GM21737 (cell line): ENCODE measurements at regions not wholly inside any gene's neighbourhood (a gene's known extent, or its start where the extent isn't known, plus 50 kb on each side); places are given as distances from the start of the nearest gene placed in this dataset.
"Not testable (repeated sequence)": the region's sequence is repeated elsewhere in the genome, so short reads cannot be mapped to it uniquely, and the experiment has no call there.

Experiments used
- ATAC-seq: cut with Tn5 transposase; IDR thresholded peaks from one replicate; pipeline ENCODE4 v1.9.1; 2021; ENCODE audit warnings: mild to moderate bottlenecking, moderate library complexity; ENCODE audit not compliant: unreplicated experiment

DNA sequence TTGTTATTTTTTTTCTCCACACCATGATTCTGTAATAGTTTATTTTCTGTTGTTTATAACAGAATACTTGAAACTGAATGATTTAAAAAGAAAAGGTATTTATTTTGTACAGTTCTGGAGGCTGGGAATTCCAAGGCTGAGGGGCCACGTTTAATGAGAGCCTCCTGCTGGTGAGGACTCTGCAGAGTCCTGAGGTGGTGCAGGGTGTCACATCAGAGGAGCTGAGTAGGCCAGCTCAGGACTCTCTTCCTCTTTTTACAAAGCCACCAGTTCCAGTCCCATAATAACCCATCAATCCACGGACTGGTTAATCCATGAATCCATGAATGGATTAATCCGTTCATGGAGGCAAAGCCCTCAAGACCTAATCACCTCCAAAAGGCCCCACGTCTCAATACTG is 71.6 kb downstream of the TFAP2A start:
- ATAC-seq: no peak

DNA sequence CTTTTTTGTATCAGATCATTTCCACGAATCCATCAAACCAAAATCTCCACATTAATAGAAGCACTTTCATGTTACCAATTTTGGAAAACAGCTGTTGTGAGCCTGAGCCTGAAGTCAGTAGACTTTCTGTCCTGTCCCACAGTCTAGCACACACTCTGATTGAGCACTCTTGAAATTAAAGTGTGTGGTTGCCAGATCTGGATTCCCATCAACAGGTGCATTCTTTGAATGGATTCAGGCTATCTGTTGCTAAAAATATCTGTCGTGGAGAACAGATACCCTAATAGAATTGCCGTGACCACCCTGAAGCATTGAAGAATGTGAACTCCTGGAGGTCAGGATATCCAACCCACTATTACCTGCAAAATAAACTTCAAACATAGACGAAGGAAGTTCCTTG is 73.3 kb downstream of the TFAP2A start:
- no peak for ATAC-seq

DNA sequence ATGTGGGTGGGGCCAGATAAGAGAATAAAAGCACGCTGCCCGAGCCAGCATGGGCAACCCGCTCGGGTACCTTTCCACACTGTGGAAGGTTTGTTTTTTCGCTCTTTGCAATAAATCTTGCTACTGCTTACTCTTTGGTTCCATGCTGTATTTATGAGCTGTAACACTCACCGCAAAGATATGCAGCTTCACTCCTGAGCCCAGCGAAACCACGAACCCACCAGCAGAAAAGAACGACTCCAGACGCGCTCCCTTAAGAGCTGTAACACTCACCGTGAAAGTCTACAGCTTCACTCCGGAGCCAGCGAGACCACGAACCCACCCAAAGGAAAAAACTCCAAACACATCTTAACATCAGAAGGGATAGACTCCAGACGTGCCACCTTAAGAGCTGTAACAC is 76.7 kb downstream of the TFAP2A start:
- ATAC-seq: no peak

DNA sequence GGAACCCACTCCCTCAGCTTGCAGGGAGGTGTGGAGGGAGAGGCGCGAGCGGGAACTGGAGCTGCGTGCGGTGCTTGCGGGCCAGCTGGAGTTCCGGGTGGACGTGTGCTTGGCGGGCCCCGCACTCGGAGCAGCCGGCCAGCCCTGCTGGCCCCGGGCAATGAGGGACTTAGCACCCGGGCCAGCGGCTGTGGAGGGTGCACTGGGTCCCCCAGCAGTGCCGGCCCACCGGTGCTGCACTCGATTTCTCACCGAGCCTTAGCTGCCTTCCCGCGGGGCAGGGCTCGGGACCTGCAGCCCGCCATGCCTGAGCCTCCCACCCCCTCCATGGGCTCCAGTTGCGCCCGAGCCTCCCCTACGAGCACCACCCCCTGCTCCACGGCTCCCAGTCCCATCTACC is 77.5 kb downstream of the TFAP2A start:
- not testable (repeated sequence) for ATAC-seq

DNA sequence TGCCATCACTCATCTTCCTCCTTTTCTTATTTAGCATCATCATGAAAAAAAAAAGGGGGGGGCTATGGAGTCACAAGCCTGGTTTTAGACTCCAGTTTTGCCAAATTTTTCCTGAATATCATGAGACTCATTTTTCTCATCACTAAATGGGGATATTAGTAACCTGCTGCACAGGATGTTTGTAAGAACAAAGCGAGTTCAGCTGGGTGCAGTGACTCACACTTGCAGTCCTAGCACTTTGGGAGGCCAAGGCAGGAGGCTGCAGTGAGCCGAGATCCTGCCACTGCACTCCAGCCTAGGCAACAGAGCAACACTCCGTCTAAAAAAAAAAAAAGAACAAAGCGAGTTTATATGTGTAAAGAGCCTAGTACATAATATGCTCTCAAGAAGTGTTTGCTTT is 82.8 kb downstream of the TFAP2A start:
- no peak for ATAC-seq

DNA sequence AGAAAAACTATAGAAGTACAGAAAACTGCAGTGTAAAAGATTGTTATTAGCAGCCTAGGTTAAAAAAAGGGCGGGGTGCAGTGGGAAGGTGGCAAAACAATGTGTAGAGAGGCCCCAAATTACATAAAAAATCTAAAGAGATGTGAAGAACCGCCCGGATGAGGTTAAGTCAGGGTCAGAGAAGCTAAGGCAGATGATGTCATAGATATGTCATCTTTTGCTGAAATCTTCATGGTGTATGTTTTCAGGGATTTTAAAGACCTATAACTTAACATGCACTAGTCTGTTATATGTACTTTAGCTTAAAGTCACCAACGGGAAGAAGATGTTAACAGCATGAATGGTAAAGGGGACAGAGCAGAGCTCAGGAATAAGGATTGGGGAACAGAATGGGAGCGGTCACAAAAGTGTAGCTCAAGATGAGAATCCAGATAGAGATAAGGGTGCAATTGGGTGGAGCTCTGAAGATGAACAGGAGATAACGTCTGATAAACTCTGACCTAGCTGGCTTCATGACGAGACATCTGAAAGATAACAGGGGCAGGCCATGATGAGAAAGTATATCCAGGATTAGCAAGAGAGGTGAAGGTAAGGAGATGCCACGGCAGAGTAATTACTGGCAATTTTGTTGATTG is 83.4 kb downstream of the TFAP2A start:
- ATAC-seq: no peak

DNA sequence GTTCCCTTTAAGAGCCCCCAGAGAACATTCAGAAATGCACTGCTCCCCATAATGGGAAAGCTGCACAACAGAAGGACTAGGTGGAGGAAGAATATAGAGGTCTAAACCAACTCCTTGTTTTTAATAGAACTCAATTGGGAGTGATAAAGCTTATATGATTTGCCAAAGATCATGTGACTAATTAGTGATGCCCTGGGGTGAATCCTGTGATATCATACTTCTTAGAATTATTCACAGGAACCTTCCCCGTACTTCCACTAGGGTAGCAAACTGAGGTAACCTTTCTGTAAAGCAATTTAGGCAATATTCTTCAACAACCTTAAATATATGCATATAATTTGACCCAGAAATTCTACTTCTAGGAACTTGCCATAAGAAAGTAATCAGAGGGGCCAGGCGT is 84.4 kb downstream of the TFAP2A start:
- no peak for ATAC-seq

DNA sequence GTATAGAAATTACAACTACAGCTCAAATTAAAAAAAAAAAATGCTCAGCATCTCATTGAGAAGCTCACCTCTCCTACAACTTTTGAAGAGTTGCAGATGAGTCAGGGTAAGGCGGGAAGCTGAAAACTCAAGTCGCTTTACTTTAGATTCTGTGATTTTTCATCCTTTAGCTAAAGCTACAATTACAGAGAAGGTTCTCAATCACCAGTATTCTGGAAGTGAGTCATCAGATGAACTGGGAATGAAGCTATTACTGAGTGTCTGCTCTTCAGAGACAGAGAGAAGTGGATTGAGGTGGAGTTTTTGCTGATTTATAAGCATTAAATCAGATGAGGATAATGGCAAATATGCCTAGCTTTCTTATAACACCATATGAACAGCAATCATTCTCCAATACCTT is 91.9 kb downstream of the TFAP2A start:
- ATAC-seq: no peak

DNA sequence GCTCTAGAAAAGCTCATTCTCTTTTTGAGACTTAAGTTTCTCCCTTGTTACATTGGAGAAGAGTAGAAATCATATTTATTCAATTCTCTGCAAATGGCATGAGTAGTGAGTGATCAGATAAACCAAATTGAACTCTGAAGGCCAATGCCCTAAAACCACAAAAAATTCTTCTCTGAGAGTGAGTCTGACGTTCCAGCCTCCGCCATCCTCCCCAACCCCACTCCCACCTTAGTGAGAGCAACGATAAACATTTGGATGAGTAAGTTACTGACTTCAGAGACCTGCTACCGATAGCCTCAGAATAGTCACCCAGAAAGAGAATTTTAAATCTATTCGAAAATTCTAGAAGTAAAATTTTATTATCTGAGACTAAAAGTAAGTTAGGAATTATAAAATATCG is 94.6 kb downstream of the TFAP2A start:
- ATAC-seq: no peak

DNA sequence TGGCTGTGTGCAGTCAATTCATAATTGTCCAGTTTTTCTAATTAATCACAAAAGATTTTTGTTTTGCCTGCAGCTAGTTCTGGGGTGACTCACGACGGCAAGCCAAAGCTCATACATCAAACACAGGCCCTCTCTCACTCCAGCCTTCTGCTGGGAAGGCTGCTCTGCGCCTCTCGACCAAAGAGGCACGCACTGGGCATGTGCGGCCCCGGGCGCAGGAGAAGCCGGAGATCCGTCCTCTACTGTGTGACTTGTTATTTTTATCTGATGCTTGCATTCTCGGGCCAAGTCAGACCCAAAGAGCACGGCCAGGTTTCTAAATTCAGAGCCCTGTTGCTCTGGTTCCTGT is 98.5 kb downstream of the TFAP2A start:
- no peak for ATAC-seq

DNA sequence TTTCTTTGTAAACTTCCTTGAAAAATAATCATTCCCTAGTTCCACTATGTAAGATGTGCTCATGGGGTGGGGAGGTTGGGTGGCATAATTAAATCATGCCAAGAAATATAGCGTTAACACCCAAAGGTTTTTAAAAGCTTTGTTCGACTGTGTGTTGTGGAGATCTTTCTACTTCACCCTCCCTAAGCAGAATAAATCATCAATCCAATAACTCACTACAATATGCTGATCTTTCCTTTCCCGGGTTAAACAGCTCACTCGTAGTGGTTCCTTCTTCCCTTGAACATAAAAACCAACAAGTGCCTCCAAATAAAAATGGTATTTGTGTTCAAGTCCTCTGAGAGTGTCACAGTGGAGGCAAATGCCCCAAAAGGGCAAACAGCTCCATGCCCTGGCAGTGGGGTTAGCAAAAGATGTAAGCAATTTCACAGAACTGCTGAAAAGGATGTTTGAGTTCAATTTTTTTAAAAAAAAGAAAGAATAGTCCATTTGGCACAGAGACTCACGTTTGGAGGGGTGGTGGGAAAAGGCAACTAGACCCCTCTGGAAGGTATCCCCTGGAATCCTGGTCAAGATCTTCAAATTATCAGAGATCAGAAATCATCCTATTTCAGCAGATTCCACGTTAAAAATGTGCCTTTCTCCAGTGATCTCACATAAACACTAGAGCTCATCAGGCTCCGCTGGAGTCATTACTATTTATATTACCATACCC is 99.1 kb downstream of the TFAP2A start:
- no peak for ATAC-seq

DNA sequence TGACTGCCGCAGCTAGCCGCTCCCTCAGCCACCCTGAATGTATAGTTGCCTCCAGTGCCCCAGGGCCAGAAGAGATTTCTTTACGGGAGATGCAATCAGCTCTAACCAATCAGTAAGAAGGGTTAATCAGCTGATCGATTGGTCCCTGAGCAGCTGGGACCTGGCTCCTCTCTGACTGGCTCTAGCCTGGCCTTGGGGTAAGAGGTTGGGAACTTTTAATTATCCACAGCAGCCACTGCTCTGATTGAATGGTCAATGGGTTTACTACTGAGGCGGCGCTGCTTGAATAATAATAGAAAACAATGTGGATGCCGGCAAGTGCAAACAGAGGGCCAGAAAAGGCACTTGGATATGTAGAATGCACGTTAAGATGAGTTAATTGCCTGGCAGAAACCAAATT is 99.8 kb downstream of the TFAP2A start:
- no peak for ATAC-seq

DNA sequence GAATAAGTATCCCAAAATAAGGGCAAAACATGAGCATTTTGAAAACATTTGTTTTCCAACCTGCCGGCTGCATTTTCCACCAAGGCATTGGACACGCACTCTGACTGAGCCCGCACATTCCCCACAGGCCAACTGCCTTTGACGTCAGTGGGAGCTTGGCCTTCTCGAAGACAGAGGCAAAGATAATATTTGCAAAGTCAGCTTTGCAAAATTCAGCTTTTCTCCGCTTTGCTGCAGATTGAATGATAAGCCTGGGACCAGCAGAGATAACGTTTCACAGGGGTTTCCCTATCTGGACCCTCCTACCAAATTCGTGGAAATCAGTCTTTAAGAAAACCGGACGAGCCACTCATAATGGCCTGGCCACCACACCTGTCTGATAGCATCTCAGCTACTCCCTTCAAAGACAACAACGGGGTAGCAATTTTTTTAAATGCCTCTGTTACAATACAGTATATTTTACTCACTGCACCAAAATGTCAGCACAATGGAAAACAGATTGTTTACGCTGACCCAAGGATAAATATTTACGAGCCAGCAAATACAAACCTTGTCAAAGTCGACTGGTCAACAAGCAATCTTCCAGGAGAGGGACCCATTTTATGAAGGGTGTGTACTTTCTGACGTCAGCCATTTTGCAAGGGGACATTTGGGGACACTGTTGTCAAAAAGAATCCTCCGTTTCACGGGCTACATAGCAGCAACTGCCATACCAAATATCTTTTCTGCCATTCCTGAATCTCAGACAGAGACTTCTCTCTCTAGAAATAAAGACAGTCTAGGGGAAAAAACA is 100.5 kb downstream of the TFAP2A start:
- no peak for ATAC-seq

DNA sequence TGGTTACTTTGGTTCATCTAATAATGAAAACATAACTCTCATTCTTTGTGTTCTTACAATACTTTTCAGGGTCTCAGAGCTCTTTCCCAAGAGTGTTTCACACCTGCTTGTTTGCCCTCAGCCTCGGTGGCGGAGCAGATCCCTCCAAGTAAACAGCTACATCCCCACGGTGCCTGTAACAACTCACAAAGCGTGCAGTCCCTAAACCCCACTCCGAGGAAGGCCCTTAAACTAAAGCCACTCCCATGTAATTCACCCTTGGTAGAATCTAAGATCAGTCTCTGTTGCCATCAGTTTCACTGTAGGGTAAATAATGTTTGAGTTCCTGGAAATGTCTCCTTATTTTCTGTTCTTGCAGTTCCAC is 101.1 kb downstream of the TFAP2A start:
- no peak for ATAC-seq

DNA sequence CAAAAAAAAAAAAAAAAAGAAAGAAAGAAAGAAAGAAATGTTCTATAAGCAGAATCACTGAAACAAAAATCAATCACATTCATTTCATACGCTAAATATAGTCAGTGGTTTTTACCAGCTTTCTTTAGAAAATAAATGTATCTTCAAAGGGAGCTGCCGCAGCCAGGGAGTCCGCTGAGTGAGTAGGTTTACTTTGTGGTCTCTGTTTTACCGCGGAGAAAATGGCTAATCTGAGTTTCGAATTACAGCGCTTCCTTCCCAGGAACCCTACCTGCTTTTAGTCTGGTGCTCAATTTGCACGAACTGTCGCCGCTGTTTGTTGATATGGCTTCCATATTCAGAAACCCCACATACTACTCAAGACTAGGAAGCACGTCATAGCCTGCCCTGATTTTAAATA is 102.4 kb downstream of the TFAP2A start:
- no peak for ATAC-seq

DNA sequence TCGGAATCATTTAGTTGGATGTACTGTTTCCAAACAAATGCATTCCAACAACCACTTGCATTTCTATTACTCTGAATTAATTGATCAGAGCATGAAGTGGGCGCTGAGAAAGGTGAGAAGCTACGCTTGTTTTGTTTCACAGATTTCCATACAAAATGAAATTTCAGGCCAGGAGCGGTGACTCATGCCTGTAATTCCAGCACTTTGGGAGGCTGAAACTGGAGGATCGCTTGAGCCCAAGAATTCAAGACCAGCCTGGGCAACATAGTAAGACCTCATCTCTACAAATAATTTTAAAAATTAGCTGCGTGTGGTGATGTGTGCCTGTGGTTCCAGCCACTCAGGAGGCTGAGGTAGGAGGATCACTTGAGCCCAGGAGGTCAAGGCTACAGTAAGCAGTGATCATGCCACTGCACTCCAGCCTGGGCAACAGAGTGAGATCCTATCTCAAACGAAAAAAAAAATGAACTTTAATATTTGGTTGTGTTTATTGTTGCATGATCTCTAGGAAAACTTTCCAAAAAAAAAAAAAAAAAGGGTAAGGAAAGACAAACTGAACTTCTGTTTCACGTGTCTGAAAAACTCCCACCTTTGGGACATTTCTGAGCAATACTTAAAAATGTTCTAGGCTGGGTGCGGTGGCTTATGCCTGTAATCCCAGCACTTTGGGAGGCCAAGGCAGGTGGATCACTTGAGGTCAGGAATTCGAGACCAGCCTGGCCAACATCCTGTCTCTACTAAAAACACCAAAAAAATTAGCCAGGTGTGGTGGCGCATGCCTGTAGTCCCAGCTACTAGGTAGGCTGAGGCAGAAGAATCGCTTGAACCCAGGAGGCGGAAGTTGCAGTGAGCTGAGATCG is 103.1 kb downstream of the TFAP2A start:
- not testable (repeated sequence) for ATAC-seq

DNA sequence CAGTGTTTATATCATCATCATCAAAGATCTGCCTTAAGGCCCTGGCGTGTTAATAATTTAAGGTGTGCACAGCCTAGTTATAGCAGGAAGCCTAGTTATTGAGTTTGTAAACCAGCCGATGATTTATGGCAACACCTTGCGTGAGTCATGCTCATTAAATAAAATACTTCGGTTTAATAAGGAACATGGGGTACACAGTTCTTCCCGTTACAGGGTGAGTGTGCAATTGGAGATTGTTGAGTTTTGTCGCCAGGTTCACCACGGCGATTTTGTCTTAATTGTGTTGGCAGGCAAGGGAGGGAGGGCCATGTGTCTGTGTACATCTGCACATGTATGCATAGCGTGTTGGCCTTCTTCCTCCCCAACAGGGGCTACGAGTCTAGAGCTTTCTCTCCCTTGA is 104.0 kb downstream of the TFAP2A start:
- ATAC-seq: no peak

DNA sequence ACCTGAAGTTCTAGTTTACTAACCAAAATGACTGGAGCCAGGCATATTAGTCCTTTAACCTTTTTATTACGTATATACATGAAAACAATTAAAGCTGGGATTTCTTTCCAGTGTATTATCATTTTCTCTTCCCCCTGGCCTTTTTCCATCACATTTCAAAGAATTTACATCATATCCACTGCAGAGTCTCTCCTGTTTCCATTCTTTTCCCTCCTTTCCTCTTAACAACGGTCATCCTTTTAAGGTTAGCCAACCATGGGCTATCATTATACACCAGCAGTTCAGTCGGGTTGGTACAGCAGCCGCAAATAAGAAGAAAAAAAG is 104.6 kb downstream of the TFAP2A start:
- ATAC-seq: no peak

DNA sequence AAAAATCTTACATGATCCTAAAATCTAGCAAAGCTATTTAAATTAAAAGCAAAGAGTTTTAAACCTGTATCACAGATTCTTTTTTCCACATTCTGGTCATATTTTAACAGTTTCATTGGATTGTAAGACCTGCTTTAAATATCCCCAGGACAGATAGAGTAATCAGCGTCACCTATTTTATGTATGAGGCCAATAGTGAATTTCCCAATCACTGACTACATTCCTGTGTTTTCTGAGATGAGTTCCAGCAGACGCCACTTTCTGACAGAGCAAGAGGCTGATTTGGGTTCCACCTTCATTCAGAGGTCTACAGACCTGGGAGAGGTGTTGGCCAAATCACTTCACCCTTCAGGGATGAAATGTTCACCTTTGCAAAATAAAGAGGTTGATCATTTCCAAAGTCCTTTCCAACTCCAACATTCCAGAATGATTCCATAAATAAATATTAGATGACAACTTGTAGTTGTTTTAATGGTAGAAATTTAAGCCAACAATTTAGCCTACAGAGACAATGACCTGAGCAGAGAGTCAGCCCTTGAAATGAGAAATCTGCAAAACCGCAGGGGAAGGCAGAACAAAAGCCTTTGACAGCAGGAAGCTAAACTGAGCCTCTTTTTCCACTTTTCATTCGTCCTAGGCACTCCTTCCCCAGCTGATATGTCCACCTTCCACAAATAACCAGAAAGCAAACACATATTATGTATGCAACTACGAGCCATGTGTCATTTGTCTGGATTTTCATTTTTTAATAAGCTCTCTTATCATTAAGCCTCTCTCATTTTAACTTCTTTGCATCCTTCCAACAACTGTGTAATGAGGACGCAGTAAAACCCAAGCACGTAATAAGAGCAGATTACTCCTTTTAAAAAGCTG is 105.2 kb downstream of the TFAP2A start:
- no peak for ATAC-seq

DNA sequence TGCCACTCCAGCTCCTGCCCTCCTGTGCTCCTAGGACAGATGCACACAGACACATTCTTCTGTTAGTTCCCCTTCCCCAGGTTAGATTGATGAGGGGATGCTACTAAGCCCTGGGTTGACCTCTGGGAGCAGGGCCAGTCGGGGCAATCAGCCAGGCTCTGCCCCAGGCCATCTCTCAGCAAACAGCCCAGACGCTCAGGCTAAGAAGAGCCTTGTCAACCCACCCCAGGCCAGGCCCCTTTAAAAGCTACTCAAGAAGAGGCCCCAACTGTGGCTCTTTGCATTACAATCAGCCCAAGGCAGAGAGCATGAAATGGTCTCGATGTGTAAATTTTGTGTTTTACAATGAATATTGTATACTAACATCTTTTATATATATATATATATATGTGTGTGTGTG is 107.4 kb downstream of the TFAP2A start:
- no peak for ATAC-seq

DNA sequence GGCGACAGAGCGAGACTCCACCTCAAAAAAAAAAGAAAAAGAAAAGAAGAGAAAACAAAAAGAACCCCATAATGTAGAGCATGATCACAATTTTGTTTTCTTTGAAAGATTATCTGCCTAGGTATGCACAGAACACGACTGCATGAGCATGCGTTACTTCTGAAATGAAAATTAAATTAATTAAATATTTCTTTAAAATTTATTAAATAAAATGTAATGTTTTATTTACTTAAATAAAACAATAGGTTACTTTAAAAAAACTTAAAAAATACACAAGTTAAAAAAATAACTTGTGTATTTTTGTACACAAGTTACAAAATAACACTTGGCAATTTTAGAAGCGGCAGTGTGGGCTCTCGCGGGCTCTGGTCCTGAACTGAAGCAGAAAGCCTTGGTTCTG is 107.8 kb downstream of the TFAP2A start:
- no peak for ATAC-seq
